Testis (tissue), 2 donors: ENCODE measurements at regions not wholly inside any gene's neighbourhood (a gene's known extent, or its start where the extent isn't known, plus 50 kb on each side); places are given as distances from the start of the nearest gene placed in this dataset.
"Not testable (repeated sequence)": the region's sequence is repeated elsewhere in the genome, so short reads cannot be mapped to it uniquely, and the experiment has no call there.

Experiments
- DNase-seq: peaks from one replicate; pipeline ENCODE4 v3.0.0-alpha.2; 2019
- H3K27ac ChIP-seq, 2 donors: fragments of 200-600 bp; sonication (generic); one replicate each; pipeline ENCODE4 v1.5.1; 2019
- H3K27me3 ChIP-seq: fragments of 200-600 bp; sonication (generic); one replicate; pipeline ENCODE4 v1.5.1; 2019
- H3K36me3 ChIP-seq: fragments of 200-600 bp; sonication (generic); one replicate; pipeline ENCODE4 v1.5.1; 2017; ENCODE audit warnings: low read depth; ENCODE audit errors: missing control alignments
- H3K4me1 ChIP-seq: fragments of 200-600 bp; sonication (generic); one replicate; pipeline ENCODE4 v1.5.1; 2019
- H3K4me3 ChIP-seq, 2 donors: fragments of 200-600 bp; sonication (generic); one replicate each; pipeline ENCODE4 v1.5.1; 2017 to 2019
- H3K9me3 ChIP-seq: fragments of 200-600 bp; sonication (generic); one replicate; pipeline ENCODE4 v1.5.1; 2017
- POLR2A ChIP-seq: fragments of 450-650 bp; IDR thresholded peaks from one replicate; pipeline ENCODE4 v1.6.1; 2017; ENCODE audit warnings: antibody characterized with exemption, mild to moderate bottlenecking, moderate library complexity
- WGBS, 2 donors: methylation state at CpG; one replicate each; pipeline ENCODE4 v1.1.5; 2018; 5-methylcytosine and 5-hydroxymethylcytosine counted together
- intact Hi-C: fragments of 100-400 bp; cut with DNase I; formaldehyde crosslinking; loops from one replicate; pipeline ENCODE4 v1.15.1; 2023; ENCODE audit warnings: low total_unique reads
- TF ChIP-seq, protein P1 (sequence below), 3 experiments: fragments of 450-650 bp in 2 of 3; fragments of 200-600 bp in 1 of 3; sonication (generic) in 1 of 3; IDR thresholded peaks; one replicate each; pipeline ENCODE4 v1.5.1; 2016 to 2019; ENCODE audit warnings: antibody characterized with exemption in 3 of 3, mild to moderate bottlenecking in 2 of 3, moderate library complexity in 1 of 3

DNA sequence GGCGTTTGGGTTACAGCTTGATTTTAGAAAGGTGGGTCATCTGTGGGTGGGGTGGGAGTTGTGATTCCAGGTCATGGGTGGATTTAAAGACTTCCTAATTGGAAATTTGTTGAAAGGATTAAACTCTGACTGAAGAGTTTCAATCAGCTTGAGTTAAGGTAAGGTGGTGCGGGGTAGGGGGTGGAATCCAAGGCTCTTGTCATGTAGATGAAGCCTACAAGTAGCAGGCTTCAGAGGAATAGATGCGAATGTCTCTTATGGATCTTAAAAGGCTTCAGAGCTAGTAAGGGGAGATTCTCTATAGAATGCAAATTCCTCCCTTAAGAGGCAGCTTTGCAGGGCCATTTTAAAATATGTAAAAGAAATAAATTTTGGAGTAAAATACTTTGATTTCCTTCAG is 645.3 kb downstream of the FRK start:
- Histone ChIP-seq H3K27me3 (no peaks in the 10 kb centered on the region), H3K27ac (no peak overlapping the region), H3K4me3 (no peak overlapping the region), H3K36me3 (no peaks in the 10 kb centered on the region), H3K4me1 (no peaks in the 10 kb centered on the region), H3K9me3 (no peaks in the 10 kb centered on the region)
- intact Hi-C loops, result no loop called here
- no peak for DNase-seq
- 62 to 78% methylated on average over 3 of the region's 3 CpGs for WGBS, 2 donors
- TF ChIP-seq, protein P1, sequence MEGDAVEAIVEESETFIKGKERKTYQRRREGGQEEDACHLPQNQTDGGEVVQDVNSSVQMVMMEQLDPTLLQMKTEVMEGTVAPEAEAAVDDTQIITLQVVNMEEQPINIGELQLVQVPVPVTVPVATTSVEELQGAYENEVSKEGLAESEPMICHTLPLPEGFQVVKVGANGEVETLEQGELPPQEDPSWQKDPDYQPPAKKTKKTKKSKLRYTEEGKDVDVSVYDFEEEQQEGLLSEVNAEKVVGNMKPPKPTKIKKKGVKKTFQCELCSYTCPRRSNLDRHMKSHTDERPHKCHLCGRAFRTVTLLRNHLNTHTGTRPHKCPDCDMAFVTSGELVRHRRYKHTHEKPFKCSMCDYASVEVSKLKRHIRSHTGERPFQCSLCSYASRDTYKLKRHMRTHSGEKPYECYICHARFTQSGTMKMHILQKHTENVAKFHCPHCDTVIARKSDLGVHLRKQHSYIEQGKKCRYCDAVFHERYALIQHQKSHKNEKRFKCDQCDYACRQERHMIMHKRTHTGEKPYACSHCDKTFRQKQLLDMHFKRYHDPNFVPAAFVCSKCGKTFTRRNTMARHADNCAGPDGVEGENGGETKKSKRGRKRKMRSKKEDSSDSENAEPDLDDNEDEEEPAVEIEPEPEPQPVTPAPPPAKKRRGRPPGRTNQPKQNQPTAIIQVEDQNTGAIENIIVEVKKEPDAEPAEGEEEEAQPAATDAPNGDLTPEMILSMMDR (IDR thresholded peaks at IDR 0.05), result no peak
- no peak for TF ChIP-seq POLR2A

DNA sequence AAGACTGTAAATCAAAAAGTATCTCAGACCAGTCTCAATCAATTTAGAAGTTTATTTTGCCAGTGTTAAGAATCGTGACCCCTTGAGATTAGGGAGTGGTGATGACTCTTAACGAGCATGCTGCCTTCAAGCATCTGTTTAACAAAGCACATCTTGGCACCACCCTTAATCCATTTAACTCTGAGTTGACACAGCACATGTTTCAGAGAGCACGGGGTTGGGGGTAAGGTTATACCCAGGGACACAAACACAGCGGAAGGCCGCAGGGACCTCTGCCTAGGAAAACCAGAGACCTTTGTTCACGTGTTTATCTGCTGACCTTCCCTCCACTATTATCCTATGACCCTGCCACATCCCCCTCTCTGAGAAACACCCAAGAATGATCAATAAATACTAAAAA is 645.8 kb downstream of the FRK start:
- 47 to 56% methylated on average over 6 of the region's 6 CpGs for WGBS, 2 donors

DNA sequence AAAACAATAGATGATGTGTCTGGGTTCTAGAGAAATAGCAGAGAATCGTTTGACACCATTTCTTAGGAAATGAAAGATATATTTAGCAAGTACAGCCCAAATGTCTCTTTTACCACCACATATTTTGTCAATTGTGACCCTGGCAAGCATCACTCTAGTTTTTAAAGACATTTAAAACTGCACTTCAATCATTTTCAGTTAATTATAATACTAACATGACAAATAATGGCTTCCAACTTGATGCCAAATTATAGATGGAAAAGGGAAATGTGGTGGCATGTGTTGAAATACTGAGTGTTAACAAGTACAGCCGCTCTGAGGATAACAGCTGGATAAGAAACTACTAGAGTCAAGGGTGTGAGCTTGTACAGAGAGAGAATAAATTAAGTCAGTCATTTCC is 648.9 kb downstream of the FRK start:
- Histone ChIP-seq H3K36me3 (no peaks in the 10 kb centered on the region), H3K27me3 (no peaks in the 10 kb centered on the region), H3K27ac (no peak overlapping the region), H3K4me3 (no peak overlapping the region), H3K4me1 (no peaks in the 10 kb centered on the region), H3K9me3 (no peaks in the 10 kb centered on the region)
- TF ChIP-seq POLR2A, result no peak
- TF ChIP-seq, protein P1 (IDR thresholded peaks at IDR 0.05), result no peak
- no peak for DNase-seq
- WGBS, 2 donors, result 52 to 70% methylated on average over 2 of the region's 2 CpGs
- intact Hi-C loops, result no loop called here

More for the DNA sequence above, 645.8 kb downstream of the FRK start:
- H3K27ac ChIP-seq, intact Hi-C loops, H3K27me3 ChIP-seq, DNase-seq, H3K4me3 ChIP-seq, H3K36me3 ChIP-seq, H3K4me1 ChIP-seq, H3K9me3 ChIP-seq: not testable (repeated sequence)

DNA sequence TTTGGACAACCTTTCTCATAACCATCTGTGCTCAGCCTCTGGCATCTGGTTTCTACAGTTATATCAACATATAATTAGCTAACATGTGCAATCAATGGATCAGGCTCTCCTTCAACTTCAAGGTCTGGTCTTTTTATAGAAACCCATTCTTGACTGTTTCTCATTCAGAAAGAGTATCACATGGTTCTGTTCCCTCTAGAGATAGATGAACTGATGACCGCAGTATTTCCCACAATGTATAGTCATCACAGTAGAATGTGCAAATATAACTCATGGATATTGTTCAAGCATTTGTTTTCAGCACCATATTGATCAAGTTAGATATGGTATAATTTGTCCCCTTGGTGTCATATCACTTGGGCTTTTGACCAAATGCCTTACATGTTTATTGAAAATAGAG is 656.2 kb downstream of the FRK start:
- H3K36me3 ChIP-seq, result no peaks in the 10 kb centered on the region
- H3K27ac ChIP-seq, result no peak overlapping the region
- H3K27me3 ChIP-seq, result no peaks in the 10 kb centered on the region
- 92 to 100% methylated on average over 1 of the region's 1 CpG for WGBS, 2 donors
- DNase-seq, result no peak
- H3K4me1 ChIP-seq, result no peaks in the 10 kb centered on the region
- TF ChIP-seq, protein P1 (IDR thresholded peaks at IDR 0.05), result no peak
- TF ChIP-seq POLR2A, result no peak
- H3K9me3 ChIP-seq, result no peaks in the 10 kb centered on the region
- H3K4me3 ChIP-seq, result no peak overlapping the region
- intact Hi-C loops, result no loop called here

DNA sequence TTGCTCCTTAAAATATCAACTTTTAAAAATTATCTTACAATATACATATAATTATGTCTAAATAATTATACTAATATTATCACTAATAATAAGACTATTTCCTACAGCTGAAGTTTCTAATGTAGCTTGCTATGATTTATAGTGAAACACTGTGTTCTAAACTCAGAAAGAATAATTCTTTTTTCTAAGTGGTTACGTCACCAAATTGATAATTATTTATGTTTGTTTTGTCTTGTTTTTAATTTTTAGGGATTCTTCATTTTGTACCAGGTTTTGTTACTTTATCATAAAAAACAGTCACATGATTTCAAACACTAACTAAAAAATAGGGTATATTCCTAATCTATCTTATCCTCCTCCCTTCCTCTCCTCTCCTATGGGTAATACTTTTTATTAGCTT is 662.1 kb downstream of the FRK start:
- H3K4me1 ChIP-seq, result no peaks in the 10 kb centered on the region
- WGBS, 2 donors, result 53 to 60% methylated on average over 1 of the region's 1 CpG
- intact Hi-C loops, result no loop called here

More for the DNA sequence above, 662.1 kb downstream of the FRK start:
- no peaks in the 10 kb centered on the region for H3K27me3 ChIP-seq
- no peak overlapping the region for H3K27ac ChIP-seq
- no peaks in the 10 kb centered on the region for H3K36me3 ChIP-seq
- no peak overlapping the region for H3K4me3 ChIP-seq
- no peak for TF ChIP-seq POLR2A
- TF ChIP-seq, protein P1 (IDR thresholded peaks at IDR 0.05), result no peak
- no peak for DNase-seq
- no peaks in the 10 kb centered on the region for H3K9me3 ChIP-seq
